Stimulated activated CD8-positive, alpha-beta memory T cell treated with anti-CD3 and anti-CD28 coated beads, Interleukin-4, amount 100 ng/mL, for 48 hours (primary cell): ENCODE measurements at regions not wholly inside any gene's neighbourhood (a gene's known extent, or its start where the extent isn't known, plus 50 kb on each side); places are given as distances from the start of the nearest gene placed in this dataset.
"Not testable (repeated sequence)": the region's sequence is repeated elsewhere in the genome, so short reads cannot be mapped to it uniquely, and the experiment has no call there.

Experiments used
- DNase-seq: peaks from one replicate; pipeline ENCODE4 v3.0.0-alpha.2; 2020

DNA sequence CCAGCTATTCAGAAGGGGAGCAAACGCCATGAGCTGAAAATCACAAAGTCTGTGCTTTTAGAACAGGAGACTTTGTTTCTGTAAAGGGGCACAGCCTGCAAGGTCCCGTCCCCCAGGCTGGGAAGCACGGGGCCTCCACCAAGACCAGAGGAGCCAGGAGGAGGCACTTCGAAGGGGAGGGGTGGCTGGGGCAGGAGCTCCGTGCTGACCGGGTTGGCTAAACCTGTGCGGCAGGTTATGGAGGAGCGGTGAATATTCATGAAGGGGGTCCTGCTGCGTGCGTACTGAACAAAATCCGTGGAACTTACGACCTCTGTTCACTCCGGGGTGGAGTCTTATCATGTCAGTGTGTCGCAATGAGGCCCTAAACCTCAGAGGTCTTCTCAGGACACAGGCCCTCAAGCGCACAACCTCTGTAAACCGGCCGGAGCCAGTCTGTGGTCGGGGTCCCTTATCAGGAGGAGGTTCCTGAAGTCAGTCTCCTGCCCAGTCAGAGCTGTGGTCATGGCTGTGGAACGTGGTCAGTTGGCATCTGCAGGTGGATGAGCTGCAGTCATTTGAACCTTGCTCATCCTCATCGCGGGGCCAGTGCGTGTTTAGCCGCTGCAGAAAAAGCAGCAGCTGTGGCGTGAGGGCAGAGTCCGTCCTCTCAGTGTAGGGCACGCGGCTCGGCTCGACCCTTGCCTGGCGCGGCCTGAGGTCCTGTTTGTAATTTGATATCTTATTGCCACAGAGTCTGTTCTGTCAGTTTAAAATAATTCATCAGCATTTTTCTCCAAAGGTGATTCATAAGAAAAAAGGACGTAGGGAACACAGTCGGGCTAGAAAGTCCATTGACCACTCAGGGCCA is 5507.7 kb upstream of the TPTE start:
- DNase-seq, result not testable (repeated sequence)

DNA sequence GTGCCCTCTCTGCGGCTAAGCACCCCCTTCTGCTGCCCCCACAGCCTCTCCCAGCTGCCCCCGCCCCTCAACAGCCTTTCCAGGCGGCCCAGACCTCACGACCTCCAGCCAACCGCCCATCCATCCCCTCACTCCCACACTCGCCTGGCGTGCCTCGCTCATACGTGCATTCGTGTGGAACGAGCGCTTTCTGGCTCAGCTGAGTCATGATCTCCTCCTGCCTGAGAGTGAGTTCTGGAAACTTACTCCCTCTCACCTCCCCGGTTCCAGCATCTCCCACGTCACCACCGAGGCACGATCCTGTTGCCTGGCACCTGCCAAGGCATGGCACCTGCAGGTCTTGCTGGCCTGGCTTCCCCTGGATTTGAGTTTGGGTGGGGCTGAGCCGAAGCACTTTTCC is 5506.2 kb upstream of the TPTE start:
- not testable (repeated sequence) for DNase-seq

DNA sequence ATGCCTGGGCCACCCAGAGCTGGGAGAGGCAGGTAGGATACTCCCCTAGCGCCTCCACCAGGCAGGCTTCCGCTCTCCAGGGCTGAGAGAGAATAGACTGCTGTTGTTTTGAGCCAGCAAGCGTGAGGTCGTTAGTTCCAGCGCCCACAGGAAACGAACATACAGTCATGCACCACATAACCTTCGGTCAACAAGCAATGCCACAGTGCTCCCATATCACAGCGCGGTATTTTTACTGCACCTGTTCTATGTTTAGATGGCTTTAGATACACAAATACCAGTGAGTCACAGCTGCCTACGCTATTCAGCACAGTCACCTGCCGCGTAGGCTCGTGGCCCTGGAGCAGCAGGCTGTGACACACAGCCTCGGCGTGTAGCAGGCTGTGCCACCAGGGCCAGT is 5502.3 kb upstream of the TPTE start:
- not testable (repeated sequence) for DNase-seq

DNA sequence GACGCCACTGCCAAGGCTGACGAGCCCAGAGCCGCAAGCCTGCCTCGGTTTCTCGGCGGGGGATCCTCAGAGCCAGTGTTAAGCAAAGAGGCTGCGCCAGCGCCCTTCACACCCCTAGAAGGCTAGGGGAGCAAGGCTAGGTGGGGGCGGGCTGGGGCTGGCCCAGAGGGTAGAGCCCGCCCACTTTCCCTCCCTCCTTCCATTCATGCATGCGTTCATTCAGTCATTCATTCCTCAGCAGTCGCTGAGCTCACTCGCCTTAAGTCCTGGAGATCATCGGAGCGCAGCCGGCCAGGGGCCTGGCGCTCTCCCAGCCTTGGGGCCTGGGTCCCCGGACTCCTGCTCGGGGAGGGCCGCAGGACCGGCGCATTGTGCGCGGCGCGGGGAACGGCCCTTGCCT is 5499.6 kb upstream of the TPTE start:
- not testable (repeated sequence) for DNase-seq

DNA sequence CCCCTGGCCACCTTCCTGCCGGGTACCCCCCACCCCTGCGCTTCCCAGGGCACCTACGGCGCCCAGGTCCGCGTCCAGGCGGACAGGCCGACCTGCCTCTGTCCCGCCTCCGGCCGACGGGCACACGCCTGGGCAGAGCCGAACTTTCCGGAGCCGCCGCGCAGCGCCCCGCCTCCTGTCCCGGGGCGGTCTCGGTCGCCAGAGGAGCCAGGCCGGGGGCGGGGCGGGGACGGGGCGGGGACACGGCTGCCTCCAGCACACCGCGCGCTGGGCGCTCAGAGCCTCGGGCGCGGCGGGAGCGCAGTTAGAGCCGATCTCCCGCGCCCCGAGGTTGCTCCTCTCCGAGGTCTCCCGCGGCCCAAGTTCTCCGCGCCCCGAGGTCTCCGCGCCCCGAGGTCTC is 5499.1 kb upstream of the TPTE start:
- not testable (repeated sequence) for DNase-seq

DNA sequence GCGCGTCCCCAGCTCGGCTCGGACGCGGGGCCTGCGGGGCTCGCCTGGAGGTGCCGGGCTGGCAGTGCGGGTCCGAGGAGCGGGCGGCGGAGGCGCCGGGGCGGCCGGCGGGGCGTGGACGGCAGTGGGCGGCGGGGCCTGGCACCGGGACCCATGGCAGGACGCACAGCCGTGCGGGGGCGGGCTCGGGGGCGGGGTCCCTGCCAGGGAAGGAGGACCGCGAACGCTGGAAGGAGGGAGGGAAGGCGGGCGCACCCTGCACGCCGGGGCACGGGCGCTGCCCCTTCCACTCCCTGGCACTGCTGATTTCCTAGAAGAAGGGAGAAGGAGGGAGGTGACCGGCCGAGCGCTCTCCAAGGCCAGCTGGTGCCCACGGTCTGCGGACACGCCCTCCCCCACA is 5498.6 kb upstream of the TPTE start:
- not testable (repeated sequence) for DNase-seq

DNA sequence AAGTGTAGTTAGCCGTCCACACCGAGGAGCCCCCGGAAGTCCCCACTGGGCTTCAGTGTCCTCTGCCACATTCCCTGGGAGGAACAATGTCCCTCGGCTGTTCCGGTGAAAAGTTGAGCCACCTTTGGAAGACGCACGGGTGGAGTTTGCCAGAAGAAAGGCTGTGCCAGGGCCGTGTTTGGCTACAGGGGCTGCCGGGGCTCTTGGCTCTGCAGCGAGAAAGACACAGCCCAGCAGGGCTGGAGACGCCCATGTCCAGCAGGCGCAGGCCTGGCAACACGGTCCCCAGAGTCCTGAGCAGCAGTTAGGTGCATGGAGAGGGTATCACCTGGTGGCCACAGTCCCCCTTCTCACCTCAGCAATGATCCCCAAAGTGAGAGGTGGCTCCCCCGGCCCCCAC is 5486.2 kb upstream of the TPTE start:
- DNase-seq, result not testable (repeated sequence)

DNA sequence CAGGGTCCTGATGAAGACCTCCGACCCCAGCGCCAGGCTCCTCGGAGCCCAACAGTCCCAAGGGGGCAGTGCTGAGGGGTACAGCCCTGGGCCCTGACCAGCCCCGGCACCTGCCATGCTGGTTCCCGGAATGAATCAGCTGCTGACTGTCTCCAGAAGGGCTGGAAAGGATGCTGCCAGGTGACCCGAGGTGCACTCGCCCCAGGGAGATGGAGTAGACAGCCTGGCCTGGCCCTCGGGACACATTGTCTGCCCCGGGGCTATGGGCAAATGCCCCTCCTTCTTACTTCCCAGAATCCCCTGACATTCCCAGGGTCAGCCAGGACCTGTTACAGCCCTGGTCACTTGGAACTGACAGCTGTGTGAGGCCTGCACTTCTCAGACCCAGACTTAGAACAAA is 5485.8 kb upstream of the TPTE start:
- not testable (repeated sequence) for DNase-seq

DNA sequence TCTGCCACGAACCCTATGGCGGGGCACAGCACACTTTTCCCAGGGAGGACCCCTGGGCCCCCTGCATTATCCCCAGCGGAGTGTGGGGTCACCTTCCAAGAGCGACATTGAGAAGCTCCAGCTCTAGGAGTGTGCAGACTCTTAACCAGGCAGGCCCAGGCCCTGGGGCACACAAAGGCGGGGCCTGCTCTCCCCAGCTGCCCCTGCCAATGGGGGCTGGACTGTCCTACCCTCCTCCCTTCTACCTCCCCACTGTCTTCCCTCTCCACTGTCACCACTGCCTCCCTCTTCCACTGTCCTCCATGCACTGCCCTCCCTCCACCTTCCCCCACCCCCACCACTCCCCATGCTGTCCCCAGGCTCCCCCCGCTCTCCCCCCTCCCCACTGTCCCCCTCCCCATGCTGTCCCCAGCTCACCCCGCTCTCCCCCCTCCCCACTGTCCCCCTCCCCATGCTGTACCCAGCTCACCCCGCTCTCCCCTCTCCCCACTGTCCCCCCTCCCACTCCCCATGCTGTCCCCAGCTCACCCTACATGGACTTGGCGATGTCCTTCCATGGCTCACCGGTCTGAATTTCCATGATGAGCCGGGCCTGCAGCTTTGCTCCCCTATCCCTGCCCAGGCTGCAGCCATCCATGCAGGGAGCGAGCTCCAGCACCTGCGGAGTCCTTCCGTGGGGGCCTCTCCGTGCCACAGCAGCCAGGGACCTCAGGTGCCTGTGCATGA is 5483.6 kb upstream of the TPTE start:
- not testable (repeated sequence) for DNase-seq

DNA sequence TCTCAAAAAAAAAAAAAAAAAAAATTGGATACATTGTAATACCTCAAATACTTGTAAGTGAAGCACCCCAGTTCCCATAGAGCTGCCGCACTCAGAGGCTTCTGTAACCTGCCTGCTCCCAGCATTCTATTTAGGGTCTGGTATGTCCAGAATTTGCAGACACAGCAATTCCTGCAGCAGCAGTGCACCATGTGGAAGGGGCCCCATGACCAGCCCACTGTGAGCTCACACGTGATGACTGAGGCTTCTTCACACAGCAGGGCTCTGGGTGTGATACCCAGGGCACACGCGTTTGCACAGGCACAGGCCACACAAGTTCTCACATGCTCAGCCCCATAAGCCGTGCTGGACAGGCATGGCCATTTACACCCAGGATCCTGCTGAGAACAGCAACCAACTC is 5481.5 kb upstream of the TPTE start:
- DNase-seq, result not testable (repeated sequence)

DNA sequence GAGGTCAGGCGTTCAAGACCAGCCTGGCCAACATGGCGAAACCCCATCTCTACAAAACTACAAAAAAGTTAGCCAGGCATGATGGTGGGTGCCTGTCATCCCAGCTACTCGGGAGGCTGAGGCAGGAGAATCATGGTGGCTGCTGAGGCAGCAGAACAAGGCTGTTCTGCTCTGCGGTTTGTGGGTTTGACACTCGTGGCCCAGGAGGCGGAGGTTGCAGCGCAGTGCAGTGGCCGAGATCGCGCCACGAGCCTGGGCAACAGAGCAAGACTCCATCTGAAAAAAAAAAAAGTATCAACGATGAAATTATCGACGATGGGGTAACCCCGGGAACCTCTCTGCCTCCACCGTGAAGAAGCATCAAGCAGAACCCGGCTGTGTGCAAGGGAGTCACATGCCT is 5478.8 kb upstream of the TPTE start:
- not testable (repeated sequence) for DNase-seq

DNA sequence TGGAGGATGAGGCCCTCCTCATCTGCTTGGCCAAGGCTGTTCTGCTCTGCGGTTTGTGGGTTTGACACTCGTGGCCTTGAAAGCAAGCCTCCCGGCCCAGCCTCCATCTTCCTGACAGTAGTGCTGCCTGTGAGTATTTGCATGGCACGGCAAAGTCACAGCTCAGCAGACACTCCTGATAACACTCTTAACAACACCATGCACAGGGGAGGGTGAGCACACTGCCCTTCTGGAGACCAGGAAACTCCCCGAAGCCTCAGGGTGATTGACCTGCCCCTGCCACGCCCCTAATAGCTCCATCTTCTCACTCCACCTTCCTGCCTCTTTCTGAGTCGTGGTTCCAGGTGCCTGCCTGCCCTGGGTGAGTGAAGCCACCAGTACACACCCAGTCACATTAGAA is 5476.6 kb upstream of the TPTE start:
- not testable (repeated sequence) for DNase-seq

DNA sequence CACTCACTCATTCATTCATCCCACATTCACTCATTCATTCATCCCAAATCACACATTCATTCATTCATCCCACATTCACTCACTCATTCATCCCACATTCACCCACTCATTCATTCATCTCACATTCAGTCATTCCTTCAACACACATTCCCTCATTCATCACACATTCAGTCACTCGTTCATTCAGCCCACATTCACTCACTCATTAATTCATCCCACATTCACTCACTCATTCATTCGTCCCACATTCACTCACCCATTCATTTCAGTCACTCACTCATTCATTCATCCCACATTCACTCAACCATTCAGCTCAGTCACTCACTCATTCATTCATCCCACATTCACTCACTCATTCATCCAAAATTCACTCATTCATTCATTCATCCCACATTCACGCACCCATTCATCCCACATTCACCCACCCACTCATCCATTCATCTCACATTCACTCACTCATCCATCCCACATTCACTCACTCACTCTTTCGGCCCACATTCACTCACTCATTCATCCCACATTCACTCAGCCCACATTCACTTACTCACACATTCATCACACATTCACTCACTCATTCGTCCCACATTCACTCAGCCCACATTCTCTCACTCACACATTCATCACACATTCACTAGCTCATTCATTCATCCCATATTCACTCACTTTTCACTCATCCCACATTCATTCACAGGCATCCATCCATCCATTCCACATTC is 5469.9 kb upstream of the TPTE start:
- DNase-seq, result not testable (repeated sequence)

DNA sequence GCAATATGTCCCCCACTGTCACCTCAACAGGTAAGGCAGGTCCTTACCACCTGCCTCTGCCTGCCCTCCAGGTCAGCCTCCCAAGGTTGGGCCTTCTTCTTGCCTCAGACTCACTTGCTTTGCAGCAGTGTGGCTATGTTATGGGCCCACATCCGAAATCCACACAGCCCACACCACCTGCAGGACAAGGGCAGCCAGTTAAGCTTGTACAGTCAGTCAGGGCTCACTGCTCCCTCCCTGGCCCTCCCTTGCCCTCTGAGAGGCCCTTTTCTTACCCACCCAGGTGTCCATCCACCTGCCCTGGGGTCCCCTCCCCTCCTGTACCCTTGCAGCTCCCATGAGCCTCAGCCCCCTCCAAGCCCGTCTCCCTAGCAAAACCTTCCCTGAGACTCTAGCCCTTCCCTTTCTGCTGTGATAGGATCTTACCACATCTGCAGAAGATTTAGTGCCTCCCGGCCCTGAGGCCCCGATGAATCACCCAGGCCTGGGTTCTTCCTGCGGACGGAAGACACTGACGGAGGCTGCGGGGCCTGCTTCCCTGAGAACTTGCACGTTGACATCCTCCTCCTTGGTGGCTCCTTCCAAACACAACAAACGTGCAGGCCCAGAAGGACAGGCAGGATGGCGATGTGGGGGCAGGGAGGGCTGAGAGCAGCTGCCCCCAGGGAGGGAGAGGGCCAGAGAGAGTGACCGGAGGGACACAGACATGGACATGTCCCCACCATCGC is 5466.2 kb upstream of the TPTE start:
- not testable (repeated sequence) for DNase-seq

DNA sequence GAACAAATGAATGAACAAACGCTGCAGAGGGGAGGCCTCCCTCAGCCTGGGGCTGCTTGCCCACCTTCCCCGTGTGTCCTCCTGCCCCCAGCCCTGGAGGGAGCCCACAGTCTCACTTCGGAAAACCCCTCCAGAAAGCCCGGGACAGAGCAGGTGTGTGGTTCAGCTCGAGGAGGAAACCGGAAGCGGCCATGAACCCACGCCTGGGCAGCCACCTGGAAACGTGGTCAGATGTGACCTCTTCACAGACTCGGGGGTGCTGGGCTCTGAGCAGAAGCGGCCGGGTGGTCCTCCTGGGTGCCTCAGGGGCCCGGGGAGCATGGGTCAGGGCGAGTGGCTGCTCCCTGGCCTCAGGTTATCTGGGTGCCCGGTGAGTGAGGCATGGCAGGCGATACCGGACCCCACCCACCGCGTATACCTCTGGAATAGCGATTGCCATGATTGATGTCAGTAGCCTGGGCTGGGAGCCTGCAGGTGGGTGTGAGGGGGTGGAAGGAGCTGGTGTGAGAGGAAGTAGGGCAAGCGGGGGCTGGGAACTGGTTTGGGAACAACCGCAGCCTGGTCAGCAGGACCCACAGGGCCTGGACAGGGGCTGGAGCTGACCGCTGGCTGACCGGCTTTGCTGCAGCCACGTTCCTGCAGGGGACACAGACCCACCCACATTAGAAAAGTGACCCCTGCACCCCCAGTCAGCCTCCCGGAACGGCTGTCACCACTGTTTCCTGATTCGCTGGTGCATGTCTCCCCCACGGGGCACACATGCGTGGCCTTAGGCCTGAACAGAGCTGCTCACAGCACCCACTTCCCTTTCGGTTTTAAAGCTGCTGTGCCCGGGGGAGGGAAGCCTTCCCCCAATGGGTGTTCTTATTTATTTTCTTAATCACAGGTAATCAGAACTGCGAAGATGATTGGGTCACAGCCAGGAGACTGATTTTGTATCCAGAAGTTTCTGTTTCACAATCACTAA is 5465.1 kb upstream of the TPTE start:
- DNase-seq, result not testable (repeated sequence)

DNA sequence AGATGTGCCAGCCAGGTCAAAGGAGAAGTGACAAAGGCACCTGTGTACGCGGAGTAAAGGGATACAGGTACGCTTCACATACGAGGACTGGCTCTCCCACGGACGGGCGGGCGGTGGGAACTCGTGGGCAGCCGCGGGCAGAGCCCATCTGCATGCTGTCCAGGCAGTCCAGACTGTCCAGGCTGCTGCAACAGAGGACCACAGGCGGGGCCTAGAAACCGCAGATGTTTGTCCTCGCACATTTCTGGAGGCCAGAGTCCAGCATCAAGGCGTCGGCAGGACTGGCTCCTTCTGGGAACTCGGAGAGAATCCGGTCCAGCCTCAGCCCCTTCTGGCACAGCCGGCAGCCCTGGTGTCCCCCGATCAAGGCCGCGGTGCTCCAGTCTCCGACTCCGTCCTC is 5464.3 kb upstream of the TPTE start:
- DNase-seq, result not testable (repeated sequence)

DNA sequence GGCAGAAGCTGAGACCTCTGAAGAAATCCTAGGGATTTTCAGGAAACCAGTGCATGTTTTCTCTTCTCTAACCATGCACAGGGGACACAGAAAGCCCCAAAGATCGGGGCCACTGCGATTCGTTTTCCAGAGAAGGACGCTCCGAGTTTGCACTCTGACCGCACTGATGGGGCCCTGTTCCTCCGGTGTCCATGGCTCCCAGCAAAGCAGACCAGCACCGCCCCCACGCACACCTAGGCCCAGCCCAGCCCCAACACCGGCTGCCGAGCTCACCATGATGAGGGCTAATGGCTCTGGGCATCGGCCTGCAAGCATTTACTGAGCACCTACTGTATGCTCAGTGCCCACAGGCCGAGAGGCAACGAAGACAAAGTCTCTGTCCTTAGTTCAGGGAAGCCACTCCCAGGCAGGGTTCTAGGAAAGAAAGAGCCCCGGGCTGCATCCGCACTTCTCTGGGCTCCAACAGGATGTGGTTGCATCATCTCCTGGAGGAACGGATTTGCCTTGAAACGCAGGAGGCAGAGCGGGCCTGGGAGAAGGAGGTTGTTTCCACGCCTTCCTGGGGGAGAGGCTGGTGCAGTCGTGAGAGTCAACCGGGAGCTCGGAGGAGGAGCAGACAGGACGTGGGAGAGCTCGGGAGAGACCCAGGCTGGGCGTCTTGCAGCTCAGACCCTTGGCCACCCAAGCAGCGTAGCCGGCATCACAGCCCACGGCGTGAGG is 5460.9 kb upstream of the TPTE start:
- not testable (repeated sequence) for DNase-seq

DNA sequence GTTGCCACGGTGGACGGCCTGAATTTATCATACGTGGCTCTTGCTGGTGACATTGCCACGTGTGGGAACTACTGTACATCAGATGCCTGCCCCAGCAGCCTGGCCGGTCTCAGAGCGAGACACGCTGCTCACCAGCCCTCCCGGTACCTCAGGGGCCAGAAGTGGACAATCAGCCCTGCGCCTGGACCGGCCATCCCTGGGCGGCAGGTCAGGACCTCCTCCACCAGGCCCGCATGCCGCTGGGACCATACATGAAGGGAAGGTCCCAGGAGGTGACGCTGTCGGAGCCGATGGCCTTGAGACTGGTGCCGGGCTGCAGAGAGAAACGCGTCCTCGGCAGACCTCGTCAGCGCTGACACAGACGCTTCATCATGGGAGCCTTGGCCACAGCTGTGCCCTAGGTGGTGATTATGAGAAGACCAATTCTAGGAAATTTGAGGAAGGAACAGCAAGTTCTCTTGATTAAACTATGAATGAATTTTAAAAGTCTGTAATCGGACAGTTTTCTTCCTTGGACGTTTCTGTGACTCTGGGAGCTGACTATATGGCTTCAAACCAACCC is 5456.7 kb upstream of the TPTE start:
- DNase-seq, result not testable (repeated sequence)

DNA sequence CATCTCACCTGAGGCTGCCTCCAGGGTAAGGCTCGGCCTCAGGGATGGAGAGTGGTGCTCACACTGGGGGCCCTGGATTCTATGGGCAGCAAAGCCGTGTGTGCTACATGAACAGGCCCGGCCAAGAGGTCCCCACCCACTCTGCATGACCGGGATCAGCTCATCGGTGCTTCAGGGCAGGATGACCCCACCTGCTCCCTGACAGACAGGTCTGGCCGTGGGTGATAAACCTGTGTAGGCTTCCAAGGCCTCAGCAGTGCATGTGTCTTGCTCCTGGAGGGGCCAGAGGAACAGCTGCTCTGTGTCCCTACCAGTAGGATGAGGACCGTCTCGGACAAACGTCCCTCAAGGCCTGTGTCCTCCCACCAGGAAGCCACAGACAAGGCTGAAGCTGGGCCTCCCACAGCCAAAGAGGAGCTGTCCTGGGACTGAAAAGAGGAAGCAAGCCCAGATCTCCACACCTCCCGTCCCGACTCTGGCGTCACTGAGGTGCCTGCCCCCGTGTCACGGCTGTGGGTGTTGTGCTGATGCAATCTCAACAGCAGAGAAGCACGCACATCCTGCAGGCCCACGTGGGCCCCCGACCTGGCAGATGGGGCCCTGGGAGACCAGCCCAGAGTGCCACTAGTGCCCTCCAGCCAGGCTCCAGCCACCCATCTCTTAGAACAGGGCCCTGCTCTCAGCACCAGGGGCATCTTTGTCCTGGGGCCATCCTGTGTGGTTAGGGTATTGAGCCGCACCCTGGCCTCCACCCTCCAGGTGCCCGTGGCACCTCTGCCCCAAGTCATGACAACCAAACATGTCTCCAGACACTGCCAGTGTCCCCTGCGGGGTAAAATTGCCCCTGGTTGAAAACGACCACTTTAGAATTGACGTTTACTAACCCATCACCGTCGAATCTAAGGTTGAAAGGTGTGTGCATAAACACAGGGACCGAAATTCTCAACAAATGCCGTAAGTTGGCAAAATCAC is 5455.9 kb upstream of the TPTE start:
- DNase-seq, result peak; percentile 72
